Stimulated activated CD8-positive, alpha-beta memory T cell treated with anti-CD3 and anti-CD28 coated beads, Interleukin-7, amount 100 ng/mL, for 4 hours (primary cell): ENCODE measurements at regions not wholly inside any gene's neighbourhood (a gene's known extent, or its start where the extent isn't known, plus 50 kb on each side); places are given as distances from the start of the nearest gene placed in this dataset.
"Not testable (repeated sequence)": the region's sequence is repeated elsewhere in the genome, so short reads cannot be mapped to it uniquely, and the experiment has no call there.

Experiments used
- DNase-seq, 2 donors: peaks; one replicate each; pipeline ENCODE4 v3.0.0-alpha.2; 2020; ENCODE audit warnings: low read depth in 2 of 2

- no peak for DNase-seq
Measured at GRCh38 chr2:3899536-3900155, 196.3 kb downstream of the DCDC2C start.

GRCh38 chr2:3902131-3902530 lies 198.8 kb downstream of the DCDC2C start:
- no peak for DNase-seq

GRCh38 chr2:3904061-3904460 lies 200.7 kb downstream of the DCDC2C start:
- DNase-seq: no peak

- DNase-seq: not testable (repeated sequence)
Measured at GRCh38 chr2:3908498-3908897, 205.1 kb downstream of the DCDC2C start.

GRCh38 chr2:3911882-3912455 lies 208.6 kb downstream of the DCDC2C start:
- no peak for DNase-seq

- DNase-seq: no peak
Measured at GRCh38 chr2:3913166-3913565, 209.8 kb downstream of the DCDC2C start.

- DNase-seq: no peak
Measured at GRCh38 chr2:3914241-3914640, 210.9 kb downstream of the DCDC2C start.

- no peak for DNase-seq
Measured at GRCh38 chr2:3927031-3927430, 223.7 kb downstream of the DCDC2C start.

- no peak for DNase-seq
Measured at GRCh38 chr2:3929374-3929773, 226.0 kb downstream of the DCDC2C start.

GRCh38 chr2:3930246-3930645 lies 226.9 kb downstream of the DCDC2C start:
- no peak for DNase-seq

- DNase-seq: no peak
Measured at GRCh38 chr2:3940661-3941060, 237.3 kb downstream of the DCDC2C start.

GRCh38 chr2:3942841-3943240 lies 239.5 kb downstream of the DCDC2C start:
- DNase-seq: no peak

- no peak for DNase-seq
Measured at GRCh38 chr2:3944071-3944470, 240.7 kb downstream of the DCDC2C start.

- DNase-seq: no peak
Measured at GRCh38 chr2:3944841-3945240, 241.5 kb downstream of the DCDC2C start.

- no peak for DNase-seq
Measured at GRCh38 chr2:3948191-3948590, 244.8 kb downstream of the DCDC2C start.

GRCh38 chr2:3951131-3951954 lies 248.0 kb downstream of the DCDC2C start:
- no peak for DNase-seq

- no peak for DNase-seq
Measured at GRCh38 chr2:3952866-3953516, 249.6 kb downstream of the DCDC2C start.

GRCh38 chr2:3954261-3954660 lies 250.9 kb downstream of the DCDC2C start:
- no peak for DNase-seq

GRCh38 chr2:3956406-3956805 lies 253.0 kb downstream of the DCDC2C start:
- DNase-seq: no peak

GRCh38 chr2:3956892-3957291 lies 253.5 kb downstream of the DCDC2C start:
- no peak for DNase-seq

- no peak for DNase-seq
Measured at GRCh38 chr2:3958465-3958864, 255.1 kb downstream of the DCDC2C start.

GRCh38 chr2:3958969-3959368 lies 255.6 kb downstream of the DCDC2C start:
- no peak for DNase-seq

GRCh38 chr2:3959372-3959771 lies 256.0 kb downstream of the DCDC2C start:
- DNase-seq: no peak
